ENCODE measurements at regions not wholly inside any gene's neighbourhood (a gene's known extent, or its start where the extent isn't known, plus 50 kb on each side); places are given as distances from the start of the nearest gene placed in this dataset.
A peak's percentile ranks its signal among the peaks of the same experiment; 100 is the strongest.

GRCh38 chr20:40232273-40232672 lies 456.8 kb downstream of the MAFB start:
- no peak for DNase-seq (ENCODE audit: low spot score)

- DNase-seq (ENCODE audit: low spot score) = no peak
Measured at GRCh38 chr20:40230486-40230885, 458.6 kb downstream of the MAFB start.

GRCh38 chr20:40225596-40225995 lies 463.4 kb downstream of the MAFB start:
- DNase-seq (ENCODE audit: low spot score) = no peak

- DNase-seq (ENCODE audit: low spot score) = no peak
Measured at GRCh38 chr20:40223810-40224209, 465.2 kb downstream of the MAFB start.

- DNase-seq (ENCODE audit: low spot score) = no peak
Measured at GRCh38 chr20:40218971-40219370, 470.1 kb downstream of the MAFB start.

GRCh38 chr20:40218316-40218969 lies 470.6 kb downstream of the MAFB start:
- DNase-seq (ENCODE audit: low spot score) = peak; percentile 78

- DNase-seq (ENCODE audit: low spot score) = no peak
Measured at GRCh38 chr20:40207655-40208054, 481.4 kb downstream of the MAFB start.

- no peak for DNase-seq (ENCODE audit: low spot score)
Measured at GRCh38 chr20:40205971-40206370, 483.1 kb downstream of the MAFB start.

GRCh38 chr20:40203032-40203431 lies 486.0 kb downstream of the MAFB start:
- no peak for DNase-seq (ENCODE audit: low spot score)

- no peak for DNase-seq (ENCODE audit: low spot score)
Measured at GRCh38 chr20:40197691-40198090, 491.3 kb downstream of the MAFB start.

- DNase-seq (ENCODE audit: low spot score) = no peak
Measured at GRCh38 chr20:40196846-40197436, 492.1 kb downstream of the MAFB start.

- no peak for DNase-seq (ENCODE audit: low spot score)
Measured at GRCh38 chr20:40195742-40196141, 493.3 kb downstream of the MAFB start.

GRCh38 chr20:40192529-40192928 lies 496.5 kb downstream of the MAFB start:
- no peak for DNase-seq (ENCODE audit: low spot score)

- no peak for DNase-seq (ENCODE audit: low spot score)
Measured at GRCh38 chr20:40192081-40192480, 497.0 kb downstream of the MAFB start.

GRCh38 chr20:40191573-40191972 lies 497.5 kb downstream of the MAFB start:
- DNase-seq (ENCODE audit: low spot score) = no peak

GRCh38 chr20:40189621-40190020 lies 499.4 kb downstream of the MAFB start:
- no peak for DNase-seq (ENCODE audit: low spot score)

- DNase-seq (ENCODE audit: low spot score) = no peak
Measured at GRCh38 chr20:40188319-40188718, 500.7 kb downstream of the MAFB start.

GRCh38 chr20:40186826-40187225 lies 502.2 kb downstream of the MAFB start:
- no peak for DNase-seq (ENCODE audit: low spot score)

GRCh38 chr20:40181676-40182075 lies 507.4 kb downstream of the MAFB start:
- no peak for DNase-seq (ENCODE audit: low spot score)

- DNase-seq (ENCODE audit: low spot score) = no peak
Measured at GRCh38 chr20:40176098-40176841, 512.8 kb downstream of the MAFB start.

GRCh38 chr20:40175296-40175695 lies 513.7 kb downstream of the MAFB start:
- no peak for DNase-seq (ENCODE audit: low spot score)

- no peak for DNase-seq (ENCODE audit: low spot score)
Measured at GRCh38 chr20:40173872-40174271, 515.2 kb downstream of the MAFB start.

- no peak for DNase-seq (ENCODE audit: low spot score)
Measured at GRCh38 chr20:40168981-40169620, 519.9 kb downstream of the MAFB start.

Measured in globus pallidus (tissue), 1 donor.